Transverse colon (tissue), 4 donors: ENCODE measurements at regions not wholly inside any gene's neighbourhood (a gene's known extent, or its start where the extent isn't known, plus 50 kb on each side); places are given as distances from the start of the nearest gene placed in this dataset.

Source experiments
- EP300 ChIP-seq: sonication (generic); formaldehyde crosslinking; IDR thresholded peaks from one replicate; pipeline ENCODE4 v1.6.1; 2017; ENCODE audit warnings: antibody characterized with exemption, low read depth
- POLR2AphosphoS5 ChIP-seq, 3 donors: sonication (generic); formaldehyde crosslinking; IDR thresholded peaks; one replicate each; pipeline ENCODE4 v1.6.1; 2016; ENCODE audit warnings: antibody characterized with exemption in 3 of 3
- TF ChIP-seq, protein P1 (sequence below), 5 experiments: fragments of 200-600 bp in 3 of 5; fragments of 450-650 bp in 2 of 5; sonication (generic) in 3 of 5; IDR thresholded peaks; 1 replicate in 2 of 5; 2 replicates in 3 of 5; pipeline ENCODE4 v1.5.1; 2016 to 2017; ENCODE audit warnings: antibody characterized with exemption in 5 of 5, inconsistent platforms in 3 of 5, mild to moderate bottlenecking in 2 of 5, moderate library complexity in 1 of 5

DNA sequence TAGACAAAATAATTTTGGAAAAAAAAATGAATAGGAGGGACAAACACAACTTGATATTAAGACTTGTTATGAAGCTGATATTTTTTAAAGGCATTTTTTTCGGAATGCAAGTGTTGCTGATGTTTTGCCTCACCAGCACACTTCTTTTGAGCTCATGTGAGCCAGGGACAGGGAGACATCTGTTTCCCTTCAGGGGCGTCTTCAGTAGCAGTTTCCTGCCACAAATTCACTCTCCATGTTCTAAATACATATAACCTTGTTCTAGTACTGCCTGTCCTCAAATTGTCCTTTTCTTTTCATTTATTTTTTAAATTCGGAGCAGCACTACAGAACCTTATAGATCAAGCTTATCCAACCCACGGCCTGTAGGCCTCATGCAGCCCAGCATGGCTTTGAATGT, 316.0 kb upstream of the PAPPA start:
- TF ChIP-seq, protein P1, sequence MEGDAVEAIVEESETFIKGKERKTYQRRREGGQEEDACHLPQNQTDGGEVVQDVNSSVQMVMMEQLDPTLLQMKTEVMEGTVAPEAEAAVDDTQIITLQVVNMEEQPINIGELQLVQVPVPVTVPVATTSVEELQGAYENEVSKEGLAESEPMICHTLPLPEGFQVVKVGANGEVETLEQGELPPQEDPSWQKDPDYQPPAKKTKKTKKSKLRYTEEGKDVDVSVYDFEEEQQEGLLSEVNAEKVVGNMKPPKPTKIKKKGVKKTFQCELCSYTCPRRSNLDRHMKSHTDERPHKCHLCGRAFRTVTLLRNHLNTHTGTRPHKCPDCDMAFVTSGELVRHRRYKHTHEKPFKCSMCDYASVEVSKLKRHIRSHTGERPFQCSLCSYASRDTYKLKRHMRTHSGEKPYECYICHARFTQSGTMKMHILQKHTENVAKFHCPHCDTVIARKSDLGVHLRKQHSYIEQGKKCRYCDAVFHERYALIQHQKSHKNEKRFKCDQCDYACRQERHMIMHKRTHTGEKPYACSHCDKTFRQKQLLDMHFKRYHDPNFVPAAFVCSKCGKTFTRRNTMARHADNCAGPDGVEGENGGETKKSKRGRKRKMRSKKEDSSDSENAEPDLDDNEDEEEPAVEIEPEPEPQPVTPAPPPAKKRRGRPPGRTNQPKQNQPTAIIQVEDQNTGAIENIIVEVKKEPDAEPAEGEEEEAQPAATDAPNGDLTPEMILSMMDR (IDR thresholded peaks at IDR 0.05), result no peak
- TF ChIP-seq POLR2AphosphoS5 (IDR thresholded peaks at IDR 0.05), result no peak
- no peak for TF ChIP-seq EP300
